ENCODE measurements at regions not wholly inside any gene's neighbourhood (a gene's known extent, or its start where the extent isn't known, plus 50 kb on each side); places are given as distances from the start of the nearest gene placed in this dataset.

DNA sequence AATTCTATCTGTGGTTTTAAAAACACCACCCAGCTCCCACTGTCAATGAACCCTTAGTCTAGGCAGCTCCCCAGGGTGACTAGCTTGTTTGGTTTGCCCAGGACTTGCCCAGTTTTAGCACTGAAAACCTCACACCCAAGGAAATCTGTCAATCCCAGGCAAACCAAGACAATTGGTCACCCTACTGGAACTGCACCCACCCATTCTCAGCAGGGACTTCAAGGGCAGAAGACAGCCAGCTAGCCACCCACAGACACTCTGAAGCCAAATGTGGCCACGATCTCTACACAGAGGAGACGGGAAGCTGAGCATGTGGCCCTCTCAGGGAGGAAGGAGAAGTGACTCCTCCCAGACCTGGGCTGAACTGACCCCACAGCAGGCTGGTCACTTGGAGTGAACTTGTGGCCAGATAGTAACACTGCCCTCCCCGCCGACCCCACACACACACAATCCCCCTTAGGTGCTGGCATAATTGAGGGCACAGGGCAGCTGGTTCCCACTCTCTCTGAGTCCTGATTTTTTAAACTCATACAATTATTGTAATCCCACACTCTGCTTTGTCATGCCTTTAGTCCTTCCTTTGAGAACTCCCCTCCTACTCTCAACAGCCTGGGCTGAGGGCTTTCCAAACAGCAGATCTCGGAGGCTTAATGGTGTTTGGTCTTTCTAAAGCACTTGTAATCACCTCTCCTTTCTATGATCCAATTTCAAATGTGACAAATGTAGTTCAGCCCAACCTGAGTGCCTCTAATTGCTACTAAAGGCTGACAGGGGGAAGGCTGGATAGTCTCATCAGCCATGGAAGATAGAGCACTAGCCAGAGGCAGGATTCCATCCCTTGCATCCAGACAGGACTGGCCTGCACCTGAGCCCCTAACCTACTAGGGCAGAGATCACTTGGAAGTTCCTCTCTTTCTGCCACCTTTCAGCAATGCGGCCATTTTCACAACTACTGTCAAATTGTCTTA lies 74.7 kb upstream of the DRD2 start:
- no peak overlapping the region for H3K9ac ChIP-seq (ENCODE audit: insufficient read depth, low read length)
- no peaks in the 10 kb centered on the region for H3K79me2 ChIP-seq (ENCODE audit: control insufficient read depth, insufficient read depth, low read length)
- H3K9me3 ChIP-seq (ENCODE audit: control insufficient read depth, insufficient read depth, low read depth, low read length): no peaks in the 10 kb centered on the region
- H3K4me2 ChIP-seq (ENCODE audit: extremely low read depth, insufficient read depth, low read length): no peak overlapping the region
- no peaks in the 10 kb centered on the region for H3K27me3 ChIP-seq (ENCODE audit: control insufficient read depth, insufficient read depth, low read length)
- H4K20me1 ChIP-seq (ENCODE audit: control insufficient read depth, extremely low read depth, insufficient read depth, low read length): no peaks in the 10 kb centered on the region
- peak in 1 of 2 donors; percentile 57 for DNase-seq (ENCODE audit: low read depth in 2 of 2)
- no peaks in the 10 kb centered on the region for H3K4me1 ChIP-seq (ENCODE audit: control insufficient read depth, extremely low read depth, insufficient read depth, low read length)
- no peak overlapping the region for H2AFZ ChIP-seq (ENCODE audit: low read length)
- TF ChIP-seq, protein P1, sequence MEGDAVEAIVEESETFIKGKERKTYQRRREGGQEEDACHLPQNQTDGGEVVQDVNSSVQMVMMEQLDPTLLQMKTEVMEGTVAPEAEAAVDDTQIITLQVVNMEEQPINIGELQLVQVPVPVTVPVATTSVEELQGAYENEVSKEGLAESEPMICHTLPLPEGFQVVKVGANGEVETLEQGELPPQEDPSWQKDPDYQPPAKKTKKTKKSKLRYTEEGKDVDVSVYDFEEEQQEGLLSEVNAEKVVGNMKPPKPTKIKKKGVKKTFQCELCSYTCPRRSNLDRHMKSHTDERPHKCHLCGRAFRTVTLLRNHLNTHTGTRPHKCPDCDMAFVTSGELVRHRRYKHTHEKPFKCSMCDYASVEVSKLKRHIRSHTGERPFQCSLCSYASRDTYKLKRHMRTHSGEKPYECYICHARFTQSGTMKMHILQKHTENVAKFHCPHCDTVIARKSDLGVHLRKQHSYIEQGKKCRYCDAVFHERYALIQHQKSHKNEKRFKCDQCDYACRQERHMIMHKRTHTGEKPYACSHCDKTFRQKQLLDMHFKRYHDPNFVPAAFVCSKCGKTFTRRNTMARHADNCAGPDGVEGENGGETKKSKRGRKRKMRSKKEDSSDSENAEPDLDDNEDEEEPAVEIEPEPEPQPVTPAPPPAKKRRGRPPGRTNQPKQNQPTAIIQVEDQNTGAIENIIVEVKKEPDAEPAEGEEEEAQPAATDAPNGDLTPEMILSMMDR (conservative IDR thresholded peaks at IDR 0.05 in 1 of 2, IDR thresholded peaks at IDR 0.05 in 1 of 2; ENCODE audit: low read depth in 1 of 2, low read length in 2 of 2): no peak
- no peak for TF ChIP-seq EZH2 (IDR thresholded peaks at IDR 0.05; ENCODE audit: low read length, missing control alignments)
- H3K27ac ChIP-seq (ENCODE audit: insufficient read depth, low read length): no peak overlapping the region
- H3K4me3 ChIP-seq (replicated peaks in 1 of 4; ENCODE audit: control extremely low read depth in 1 of 4, insufficient read depth in 1 of 4, low read depth in 3 of 4, low read length in 4 of 4): no peak overlapping the region
- H3K36me3 ChIP-seq (ENCODE audit: control insufficient read depth, insufficient read depth, low read length): no peaks in the 10 kb centered on the region

DNA sequence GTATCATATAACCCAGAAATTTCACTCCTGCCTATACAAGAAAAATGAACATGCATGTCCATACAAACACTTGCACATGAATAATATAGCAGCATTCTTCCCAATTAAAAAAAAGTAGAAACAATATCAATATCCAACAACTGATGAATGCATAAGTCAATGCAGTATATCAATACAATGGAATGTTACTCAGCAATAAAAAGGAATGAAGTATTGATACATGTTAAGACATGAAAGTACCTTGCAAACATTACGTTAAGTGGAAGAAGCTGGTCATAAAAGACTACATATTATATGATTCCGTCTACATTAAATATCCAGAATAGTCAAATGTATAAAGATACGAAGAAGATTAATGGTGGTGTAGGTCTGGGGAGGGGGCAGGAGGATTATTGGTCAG lies 73.9 kb upstream of the DRD2 start:
- H3K27me3 ChIP-seq (ENCODE audit: control insufficient read depth, insufficient read depth, low read length): no peaks in the 10 kb centered on the region
- H3K27ac ChIP-seq (ENCODE audit: insufficient read depth, low read length): no peak overlapping the region
- H3K79me2 ChIP-seq (ENCODE audit: control insufficient read depth, insufficient read depth, low read length): no peaks in the 10 kb centered on the region
- no peak overlapping the region for H3K9ac ChIP-seq (ENCODE audit: insufficient read depth, low read length)
- no peak overlapping the region for H2AFZ ChIP-seq (ENCODE audit: low read length)
- H3K4me3 ChIP-seq (replicated peaks in 1 of 4; ENCODE audit: control extremely low read depth in 1 of 4, insufficient read depth in 1 of 4, low read depth in 3 of 4, low read length in 4 of 4): no peak overlapping the region
- no peaks in the 10 kb centered on the region for H4K20me1 ChIP-seq (ENCODE audit: control insufficient read depth, extremely low read depth, insufficient read depth, low read length)
- no peaks in the 10 kb centered on the region for H3K9me3 ChIP-seq (ENCODE audit: control insufficient read depth, insufficient read depth, low read depth, low read length)
- no peak for DNase-seq (ENCODE audit: low read depth in 2 of 2)
- TF ChIP-seq, protein P1 (conservative IDR thresholded peaks at IDR 0.05 in 1 of 2, IDR thresholded peaks at IDR 0.05 in 1 of 2; ENCODE audit: low read depth in 1 of 2, low read length in 2 of 2): no peak
- no peak for TF ChIP-seq EZH2 (IDR thresholded peaks at IDR 0.05; ENCODE audit: low read length, missing control alignments)
- no peaks in the 10 kb centered on the region for H3K36me3 ChIP-seq (ENCODE audit: control insufficient read depth, insufficient read depth, low read length)
- H3K4me2 ChIP-seq (ENCODE audit: extremely low read depth, insufficient read depth, low read length): no peak overlapping the region
- H3K4me1 ChIP-seq (ENCODE audit: control insufficient read depth, extremely low read depth, insufficient read depth, low read length): no peaks in the 10 kb centered on the region

DNA sequence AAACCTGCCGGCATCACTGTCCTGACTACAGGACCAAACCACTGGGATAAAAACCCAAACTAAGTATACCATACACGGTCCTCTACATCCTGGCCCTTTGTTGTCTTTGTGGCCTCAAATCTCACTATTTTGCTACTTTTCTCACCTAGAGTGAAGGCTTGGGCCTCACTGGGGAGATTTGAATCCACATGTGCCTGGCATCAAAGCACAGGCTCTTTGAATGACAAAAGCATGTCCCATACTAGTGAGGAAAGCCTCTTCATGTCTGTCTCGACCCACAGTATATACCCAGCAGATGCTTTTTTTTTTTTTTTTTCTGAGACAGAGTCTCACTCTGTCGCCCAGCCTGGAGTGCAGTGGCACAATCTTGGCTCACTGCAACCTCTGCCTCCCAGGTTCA lies 72.5 kb upstream of the DRD2 start:
- DNase-seq (ENCODE audit: low read depth in 2 of 2): no peak
- no peak for TF ChIP-seq EZH2 (IDR thresholded peaks at IDR 0.05; ENCODE audit: low read length, missing control alignments)
- TF ChIP-seq, protein P1 (conservative IDR thresholded peaks at IDR 0.05 in 1 of 2, IDR thresholded peaks at IDR 0.05 in 1 of 2; ENCODE audit: low read depth in 1 of 2, low read length in 2 of 2): no peak
- H3K4me2 ChIP-seq (ENCODE audit: extremely low read depth, insufficient read depth, low read length): no peak overlapping the region
- H4K20me1 ChIP-seq (ENCODE audit: control insufficient read depth, extremely low read depth, insufficient read depth, low read length): no peaks in the 10 kb centered on the region
- no peaks in the 10 kb centered on the region for H3K79me2 ChIP-seq (ENCODE audit: control insufficient read depth, insufficient read depth, low read length)
- no peaks in the 10 kb centered on the region for H3K27me3 ChIP-seq (ENCODE audit: control insufficient read depth, insufficient read depth, low read length)
- H3K4me1 ChIP-seq (ENCODE audit: control insufficient read depth, extremely low read depth, insufficient read depth, low read length): no peaks in the 10 kb centered on the region
- H3K9ac ChIP-seq (ENCODE audit: insufficient read depth, low read length): no peak overlapping the region
- H3K9me3 ChIP-seq (ENCODE audit: control insufficient read depth, insufficient read depth, low read depth, low read length): no peaks in the 10 kb centered on the region
- no peak overlapping the region for H3K4me3 ChIP-seq (replicated peaks in 1 of 4; ENCODE audit: control extremely low read depth in 1 of 4, insufficient read depth in 1 of 4, low read depth in 3 of 4, low read length in 4 of 4)
- no peak overlapping the region for H3K27ac ChIP-seq (ENCODE audit: insufficient read depth, low read length)
- H2AFZ ChIP-seq (ENCODE audit: low read length): no peak overlapping the region
- no peaks in the 10 kb centered on the region for H3K36me3 ChIP-seq (ENCODE audit: control insufficient read depth, insufficient read depth, low read length)

Measured in fibroblast of lung (primary cell).